GOT3 (cell line): ENCODE measurements at regions not wholly inside any gene's neighbourhood (a gene's known extent, or its start where the extent isn't known, plus 50 kb on each side); places are given as distances from the start of the nearest gene placed in this dataset.
"Not testable (repeated sequence)": the region's sequence is repeated elsewhere in the genome, so short reads cannot be mapped to it uniquely, and the experiment has no call there.

Source experiments
- DNase-seq: peaks from one replicate; lab custom pipeline; 2025; ENCODE audit warnings: mixed read lengths; lab: John Stamatoyannopoulos, UW

- not testable (repeated sequence) for DNase-seq
Measured at GRCh38 chr16:52104993-52105392, 441.9 kb downstream of the TOX3 start.

- DNase-seq: no peak
Measured at GRCh38 chr16:52103791-52104190, 443.2 kb downstream of the TOX3 start.

DNA sequence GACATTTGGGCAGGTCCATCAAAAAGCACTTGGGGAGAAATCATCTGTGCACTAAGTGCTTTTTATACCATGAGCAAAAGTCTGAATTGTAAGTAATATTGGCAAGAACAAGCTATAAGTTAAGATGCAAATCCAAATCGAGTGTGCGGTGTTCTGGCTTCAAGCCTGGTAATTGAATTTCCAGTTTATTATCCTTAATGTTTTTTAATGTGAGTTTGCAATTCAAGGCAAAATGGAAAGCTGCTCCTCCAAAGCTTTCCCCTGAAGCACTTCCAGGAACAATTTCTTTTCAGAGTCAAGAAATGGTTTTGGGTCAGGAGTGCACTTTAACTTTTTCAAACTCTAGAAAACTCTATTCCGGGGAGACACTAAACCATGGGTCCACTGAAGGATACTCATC is 445.7 kb downstream of the TOX3 start:
- DNase-seq: no peak

GRCh38 chr16:52099382-52099781 is 447.6 kb downstream of the TOX3 start:
- no peak for DNase-seq

DNA sequence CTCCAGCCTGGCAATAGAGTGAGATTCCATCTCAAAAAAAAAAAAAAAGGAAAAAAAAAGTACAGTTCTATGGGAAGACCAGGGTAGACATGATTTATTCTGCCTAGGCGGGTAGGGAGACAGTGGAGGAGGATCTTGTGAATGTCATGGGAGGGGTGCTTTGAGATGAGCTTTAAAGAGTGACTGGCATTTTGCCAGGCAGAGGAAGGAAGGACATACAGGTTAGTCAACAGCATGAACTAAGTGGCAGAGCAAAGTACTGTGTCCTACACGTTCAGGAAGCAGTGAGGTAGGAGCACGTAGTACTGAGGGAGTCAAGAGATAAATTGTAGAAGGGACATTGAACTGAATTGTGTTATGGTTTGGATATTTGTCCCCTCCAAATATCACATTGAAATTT is 451.5 kb downstream of the TOX3 start:
- no peak for DNase-seq

DNA sequence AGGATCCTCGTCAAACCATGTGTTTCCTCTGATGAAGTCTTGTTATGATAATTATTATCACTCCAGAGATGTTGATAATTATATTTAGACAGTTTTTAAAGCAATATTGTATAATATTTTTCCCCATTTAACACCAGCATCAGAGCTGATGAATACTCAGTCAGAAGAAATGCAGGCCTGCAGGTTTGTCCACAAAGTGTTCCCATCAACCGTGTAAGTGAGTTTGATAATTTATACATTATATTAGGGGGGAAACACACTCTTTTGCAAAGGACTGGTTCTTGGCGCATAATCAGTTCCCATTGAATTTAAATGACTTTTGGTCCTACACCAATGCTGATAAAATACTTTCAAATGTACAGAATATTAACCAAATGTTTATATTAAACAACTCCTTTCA is 454.8 kb downstream of the TOX3 start:
- no peak for DNase-seq

DNA sequence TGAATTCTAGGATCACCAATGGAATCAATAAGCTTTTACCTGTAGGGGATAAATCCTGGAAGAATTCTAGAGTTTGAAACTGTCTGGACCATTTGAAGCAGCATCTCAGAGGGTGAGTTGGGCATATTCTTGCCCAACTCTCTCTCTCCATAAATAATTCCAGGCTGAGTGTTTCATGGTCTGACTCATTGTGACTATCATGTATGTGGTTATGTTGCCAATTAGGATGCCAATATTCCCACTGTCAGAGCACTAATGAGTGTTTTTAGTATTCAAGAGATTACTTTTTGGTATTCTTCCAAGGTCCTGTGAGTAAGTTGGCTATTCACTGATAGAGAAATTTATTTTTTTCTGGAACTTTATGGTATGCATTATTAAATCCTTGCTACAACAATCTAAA is 456.9 kb downstream of the TOX3 start:
- DNase-seq: no peak

GRCh38 chr16:52089476-52089875 is 457.5 kb downstream of the TOX3 start:
- no peak for DNase-seq

- no peak for DNase-seq
Measured at GRCh38 chr16:52086901-52087300, 460.0 kb downstream of the TOX3 start.

DNA sequence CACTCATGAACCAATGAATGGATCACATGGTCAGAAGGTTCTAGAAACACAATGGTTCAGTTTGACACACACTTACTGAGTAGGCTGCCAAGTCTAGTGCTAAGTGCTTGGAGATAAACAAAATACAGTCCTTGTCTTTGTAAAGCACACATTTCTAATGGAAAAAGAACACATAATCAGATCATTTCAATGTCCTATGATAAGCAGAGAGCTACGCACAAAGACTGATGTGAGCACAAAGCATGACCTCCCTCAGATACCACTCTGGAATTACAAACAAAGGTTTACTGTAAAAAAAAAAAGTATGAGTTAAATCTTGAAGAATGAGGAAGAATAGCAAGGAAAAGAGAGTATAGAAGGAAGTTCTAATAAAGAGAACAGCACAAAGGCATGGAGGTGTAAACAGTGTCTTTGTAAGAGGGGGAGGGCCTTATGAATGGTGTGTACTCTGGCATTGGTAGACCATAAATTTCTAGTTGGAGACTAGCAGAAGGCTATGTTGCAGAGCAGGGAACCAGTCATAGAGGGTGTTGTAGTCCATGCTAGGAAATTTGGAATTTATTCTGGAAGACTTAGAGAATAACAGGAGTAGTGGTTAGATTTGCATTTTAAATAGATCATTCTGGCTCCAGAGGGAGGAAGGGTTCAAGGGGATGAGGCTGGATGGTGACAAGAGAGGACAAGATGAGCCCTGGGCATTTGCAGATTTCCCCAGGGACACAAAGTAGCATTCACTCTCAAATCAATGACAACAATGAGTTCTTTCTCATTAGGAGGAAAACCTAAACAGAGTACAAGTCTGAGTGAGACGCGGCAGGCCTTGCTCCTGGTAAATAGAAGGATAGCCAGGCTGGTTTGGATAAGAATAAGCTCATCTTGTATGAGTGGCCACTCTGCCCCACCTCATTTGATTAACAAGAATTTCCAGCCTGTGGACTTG is 468.0 kb downstream of the TOX3 start:
- DNase-seq: no peak

- no peak for DNase-seq
Measured at GRCh38 chr16:52077607-52078006, 469.3 kb downstream of the TOX3 start.

DNA sequence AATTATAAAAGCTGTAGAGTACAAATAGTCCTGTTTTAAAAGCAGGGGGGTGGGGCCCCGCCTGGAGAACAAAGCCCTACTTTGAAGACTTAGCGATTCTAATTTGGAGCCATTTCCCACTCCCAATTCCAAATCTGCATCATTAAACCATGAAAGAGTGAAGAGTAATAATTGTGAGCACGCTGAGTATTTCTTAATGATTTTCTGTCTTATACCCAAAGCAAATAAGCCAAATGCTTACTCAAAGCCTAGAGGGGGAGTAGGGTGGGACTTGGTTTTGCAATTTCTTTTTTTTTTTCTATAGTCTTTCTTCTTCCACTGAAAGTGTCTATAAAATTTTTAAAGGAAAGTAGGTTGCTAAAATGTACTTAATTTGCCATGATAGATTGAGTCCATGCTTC is 470.1 kb downstream of the TOX3 start:
- no peak for DNase-seq

GRCh38 chr16:52076332-52076731 is 470.6 kb downstream of the TOX3 start:
- DNase-seq: no peak

DNA sequence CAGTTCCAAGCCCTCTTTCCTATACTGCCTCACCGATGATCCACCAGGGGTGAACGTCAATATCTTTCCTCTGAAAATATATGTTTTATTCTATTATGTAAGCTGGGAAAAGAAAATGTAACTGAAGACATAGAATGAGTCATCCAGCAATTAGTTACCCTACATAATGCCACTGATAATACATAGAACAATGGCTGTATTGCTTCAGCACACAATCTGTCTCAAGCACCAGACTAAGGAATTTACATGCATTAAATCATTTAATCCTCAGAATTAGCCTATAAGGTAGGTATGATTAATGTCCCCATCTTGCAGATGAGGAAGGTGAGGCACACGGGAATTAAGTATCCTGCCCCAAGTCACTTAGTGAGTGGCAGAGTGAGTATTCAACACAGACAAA is 472.8 kb downstream of the TOX3 start:
- DNase-seq: no peak

GRCh38 chr16:52073024-52073423 is 473.9 kb downstream of the TOX3 start:
- no peak for DNase-seq

GRCh38 chr16:52071101-52071500 is 475.8 kb downstream of the TOX3 start:
- no peak for DNase-seq

DNA sequence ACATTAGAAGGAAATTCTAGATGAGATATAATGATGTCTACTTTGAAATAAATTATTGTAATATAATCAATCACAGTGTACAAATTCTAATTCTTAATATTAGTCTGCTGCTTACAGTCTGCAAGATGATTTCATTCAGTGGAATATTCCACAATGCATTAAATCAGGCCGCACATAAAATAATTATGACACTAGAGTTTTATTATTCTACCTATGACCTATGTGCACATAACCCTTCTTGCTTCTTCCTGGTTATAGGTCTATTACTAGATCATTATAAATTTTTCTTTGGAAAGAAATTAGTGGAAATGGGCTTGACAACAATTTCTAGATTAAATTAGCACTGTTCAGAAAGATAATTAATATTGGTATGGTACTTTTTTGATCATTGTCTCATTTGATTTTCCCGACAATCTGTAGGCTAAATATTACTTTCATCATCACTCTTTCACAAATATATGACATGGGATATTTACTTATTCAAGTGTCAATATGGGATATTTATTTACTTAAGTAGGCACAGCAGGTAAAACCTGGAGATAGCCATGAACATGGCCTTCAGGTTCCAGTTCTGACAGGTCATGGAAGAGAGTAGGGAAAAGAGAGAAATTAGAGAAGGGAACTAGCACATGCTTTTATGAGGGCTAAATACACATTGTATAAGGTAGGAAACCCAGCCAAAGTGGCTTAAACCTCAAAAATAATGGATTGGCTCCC is 476.4 kb downstream of the TOX3 start:
- no peak for DNase-seq

- no peak for DNase-seq
Measured at GRCh38 chr16:52069866-52070265, 477.1 kb downstream of the TOX3 start.

- no peak for DNase-seq
Measured at GRCh38 chr16:52068447-52069074, 478.4 kb downstream of the TOX3 start.

GRCh38 chr16:52066962-52067361 is 480.0 kb downstream of the TOX3 start:
- DNase-seq: no peak

GRCh38 chr16:52056259-52056658 is 490.7 kb downstream of the TOX3 start:
- DNase-seq: no peak

- no peak for DNase-seq
Measured at GRCh38 chr16:52055381-52055780, 491.6 kb downstream of the TOX3 start.

GRCh38 chr16:52054326-52054725 is 492.6 kb downstream of the TOX3 start:
- DNase-seq: no peak
